ENCODE measurements at regions not wholly inside any gene's neighbourhood (a gene's known extent, or its start where the extent isn't known, plus 50 kb on each side); places are given as distances from the start of the nearest gene placed in this dataset.

DNA sequence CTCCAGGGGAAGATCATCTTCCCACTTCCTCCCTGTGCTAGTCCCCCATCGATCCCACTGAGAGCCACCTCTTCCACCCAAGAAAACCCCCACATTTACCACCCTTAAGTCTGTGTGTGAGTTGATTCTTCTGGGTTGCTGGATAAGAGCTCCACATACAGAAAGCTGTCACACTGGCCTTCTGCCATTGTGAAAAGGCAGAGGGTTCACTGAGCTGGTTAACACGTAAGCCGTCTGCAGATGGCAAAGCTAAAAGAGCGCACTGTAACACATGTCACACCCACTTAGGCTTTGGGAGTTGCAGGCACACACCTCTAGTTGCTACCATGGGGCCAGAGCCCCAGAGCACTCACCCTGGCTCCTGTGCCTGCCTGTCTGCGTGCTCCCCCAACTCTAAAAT lies 309.8 kb upstream of the LRRC3B start:
- Histone ChIP-seq H3K27ac (ENCODE audit: extremely low read length, insufficient read depth, low read length) (no peak overlapping the region), H3K4me3 (replicated peaks in 1 of 3; ENCODE audit: insufficient read depth in 1 of 3, low read depth in 2 of 3, low read length in 3 of 3) (no peak overlapping the region), H3K4me1 (ENCODE audit: insufficient read depth, low read length) (no peaks in the 10 kb centered on the region), H3K9ac (ENCODE audit: insufficient read depth, low read depth, low read length) (no peak overlapping the region), H3K27me3 (ENCODE audit: control insufficient read depth in 1 of 2, insufficient read depth in 2 of 2, low read length in 2 of 2) (no peaks in the 10 kb centered on the region), H2AFZ (ENCODE audit: low read length) (no peak overlapping the region), H3K9me3 (ENCODE audit: low read length) (peaks cover 82% of the 10 kb centered on the region), H3K79me2 (ENCODE audit: insufficient read depth, low read length) (no peaks in the 10 kb centered on the region), H4K20me1 (ENCODE audit: insufficient read depth, low read length) (no peaks in the 10 kb centered on the region), H3K36me3 (replicated peaks in 1 of 2; ENCODE audit: control insufficient read depth in 1 of 2, insufficient read depth in 2 of 2, low read length in 2 of 2) (no peaks in the 10 kb centered on the region), H3K4me2 (ENCODE audit: low read depth, low read length) (no peak overlapping the region)
- FAIRE-seq (no peak), ATAC-seq (no peak), DNase-seq (ENCODE audit: low spot score) (no peak)
- TF ChIP-seq, protein P1, sequence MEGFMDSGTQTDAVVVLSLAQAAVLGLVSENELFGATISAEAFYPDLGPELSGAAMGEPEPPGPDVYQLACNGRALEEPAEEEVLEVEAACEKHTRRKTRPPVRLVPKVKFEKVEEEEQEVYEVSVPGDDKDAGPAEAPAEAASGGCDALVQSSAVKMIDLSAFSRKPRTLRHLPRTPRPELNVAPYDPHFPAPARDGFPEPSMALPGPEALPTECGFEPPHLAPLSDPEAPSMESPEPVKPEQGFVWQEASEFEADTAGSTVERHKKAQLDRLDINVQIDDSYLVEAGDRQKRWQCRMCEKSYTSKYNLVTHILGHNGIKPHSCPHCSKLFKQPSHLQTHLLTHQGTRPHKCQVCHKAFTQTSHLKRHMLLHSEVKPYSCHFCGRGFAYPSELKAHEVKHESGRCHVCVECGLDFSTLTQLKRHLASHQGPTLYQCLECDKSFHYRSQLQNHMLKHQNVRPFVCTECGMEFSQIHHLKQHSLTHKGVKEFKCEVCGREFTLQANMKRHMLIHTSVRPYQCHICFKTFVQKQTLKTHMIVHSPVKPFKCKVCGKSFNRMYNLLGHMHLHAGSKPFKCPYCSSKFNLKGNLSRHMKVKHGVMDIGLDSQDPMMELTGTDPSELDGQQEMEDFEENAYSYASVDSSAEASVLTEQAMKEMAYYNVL (CRISPR knock-in tag; IDR thresholded peaks at IDR 0.05; ENCODE audit: borderline replicate concordance) = no peak
- TF ChIP-seq ZNF331 (CRISPR knock-in tag; IDR thresholded peaks at IDR 0.05) = no peak
- no peak for TF ChIP-seq RNF2 (conservative IDR thresholded peaks at IDR 0.05; ENCODE audit: low read depth)
- no peak for TF ChIP-seq NCOA5 (CRISPR knock-in tag; IDR thresholded peaks at IDR 0.05)
- TF ChIP-seq NKX3-1 (CRISPR knock-in tag; IDR thresholded peaks at IDR 0.05) = no peak
- TF ChIP-seq ZNF607 (CRISPR knock-in tag; IDR thresholded peaks at IDR 0.05; ENCODE audit: borderline replicate concordance) = no peak
- TF ChIP-seq ZNF501 (CRISPR knock-in tag; IDR thresholded peaks at IDR 0.05) = no peak
- TF ChIP-seq BCL6 (CRISPR knock-in tag; IDR thresholded peaks at IDR 0.05) = no peak
- TF ChIP-seq ZFX (CRISPR knock-in tag; IDR thresholded peaks at IDR 0.05; ENCODE audit: low read depth) = no peak
- TF ChIP-seq MBNL3 (CRISPR knock-in tag; conservative IDR thresholded peaks at IDR 0.05) = no peak
- TF ChIP-seq, protein P2, sequence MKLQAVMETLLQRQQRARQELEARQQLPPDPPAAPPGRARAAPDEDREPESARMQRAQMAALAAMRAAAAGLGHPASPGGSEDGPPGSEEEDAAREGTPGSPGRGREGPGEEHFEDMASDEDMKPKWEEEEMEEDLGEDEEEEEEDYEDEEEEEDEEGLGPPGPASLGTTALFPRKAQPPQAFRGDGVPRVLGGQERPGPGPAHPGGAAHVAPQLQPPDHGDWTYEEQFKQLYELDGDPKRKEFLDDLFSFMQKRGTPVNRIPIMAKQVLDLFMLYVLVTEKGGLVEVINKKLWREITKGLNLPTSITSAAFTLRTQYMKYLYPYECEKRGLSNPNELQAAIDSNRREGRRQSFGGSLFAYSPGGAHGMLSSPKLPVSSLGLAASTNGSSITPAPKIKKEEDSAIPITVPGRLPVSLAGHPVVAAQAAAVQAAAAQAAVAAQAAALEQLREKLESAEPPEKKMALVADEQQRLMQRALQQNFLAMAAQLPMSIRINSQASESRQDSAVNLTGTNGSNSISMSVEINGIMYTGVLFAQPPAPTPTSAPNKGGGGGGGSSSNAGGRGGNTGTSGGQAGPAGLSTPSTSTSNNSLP (IDR thresholded peaks at IDR 0.05; ENCODE audit: low read depth, low read length) = no peak
- TF ChIP-seq EZH2 (conservative IDR thresholded peaks at IDR 0.05; ENCODE audit: low read depth, low read length) = no peak
- ChIA-PET CTCF (ENCODE audit: low intra/inter-chr PET ratio, low total read pairs) (no interaction called here), POLR2A (no interaction called here)
- in situ Hi-C loops (cut with HindIII; ENCODE audit: extremely low pct_ligation_motif_present, low pct_unique_long_range_greater_than_20kb) = no loop called here
- intact Hi-C loops (cut with micrococcal nuclease; ENCODE audit: unreplicated experiment) = no loop called here
- 8% methylated on average over 2 of the region's 5 CpGs for WGBS (ENCODE audit: low lambda C conversion rate)
- BruUV-seq (replicated peaks) = no TSS peak

Measured in HepG2 (cell line).